Karpas-422 (cell line): ENCODE measurements at regions not wholly inside any gene's neighbourhood (a gene's known extent, or its start where the extent isn't known, plus 50 kb on each side); places are given as distances from the start of the nearest gene placed in this dataset.
"Not testable (repeated sequence)": the region's sequence is repeated elsewhere in the genome, so short reads cannot be mapped to it uniquely, and the experiment has no call there.

ENCODE experiments used
- DNase-seq: peaks from one replicate; pipeline ENCODE4 v3.0.0-alpha.2; 2015
- H2AFZ ChIP-seq: fragments of 200-600 bp; sonication (generic); 2 replicates; pipeline ENCODE4 v1.6.1; 2014; ENCODE audit warnings: antibody characterized with exemption, low read length, mixed read lengths
- H3K27ac ChIP-seq: fragments of 200-600 bp; sonication (generic); 2 replicates; pipeline ENCODE4 v1.5.1; 2014; ENCODE audit warnings: mild to moderate bottlenecking, low read length, moderate library complexity
- H3K27me3 ChIP-seq: fragments of 200-600 bp; sonication (generic); 2 replicates; pipeline ENCODE4 v1.6.1; 2014; ENCODE audit warnings: low read length, mixed read lengths
- H3K36me3 ChIP-seq: fragments of 200-600 bp; sonication (generic); 2 replicates; pipeline ENCODE4 v1.6.1; 2014; ENCODE audit warnings: low read length, mixed read lengths; ENCODE audit not compliant: insufficient read depth
- H3K4me1 ChIP-seq: fragments of 200-600 bp; sonication (generic); 2 replicates; pipeline ENCODE4 v1.6.1; 2014; ENCODE audit warnings: mild to moderate bottlenecking, low read length, mixed read lengths
- H3K4me2 ChIP-seq: fragments of 200-600 bp; sonication (generic); 2 replicates; pipeline ENCODE4 v1.6.1; 2014; ENCODE audit warnings: low read length, low read depth, mild to moderate bottlenecking; ENCODE audit not compliant: poor library complexity, severe bottlenecking
- H3K4me3 ChIP-seq: fragments of 200-600 bp; sonication (generic); 2 replicates; pipeline ENCODE4 v1.5.1; 2014; ENCODE audit warnings: mild to moderate bottlenecking, antibody characterized with exemption, low read length, mixed read lengths
- H3K79me2 ChIP-seq: fragments of 200-600 bp; sonication (generic); 2 replicates; pipeline ENCODE4 v1.6.1; 2014; ENCODE audit warnings: mild to moderate bottlenecking, low read length, mixed read lengths
- H3K9ac ChIP-seq: fragments of 200-600 bp; sonication (generic); 2 replicates; pipeline ENCODE4 v1.6.0; 2014; ENCODE audit warnings: low read length
- H3K9me2 ChIP-seq: fragments of 200-600 bp; sonication (generic), shearing (Covaris generic); replicated peaks from 2 replicates; pipeline ENCODE4 v1.6.0; 2014; ENCODE audit warnings: mild to moderate bottlenecking, low read length, moderate library complexity; ENCODE audit not compliant: insufficient read depth
- H3K9me3 ChIP-seq: fragments of 300-700, 200-600 bp; sonication (generic); 2 replicates; pipeline ENCODE4 v1.6.1; 2014; ENCODE audit warnings: low read length, mixed read lengths
- H4K20me1 ChIP-seq: fragments of 200-600 bp; sonication (generic); 2 replicates; pipeline ENCODE4 v1.6.1; 2014; ENCODE audit warnings: mild to moderate bottlenecking, antibody characterized with exemption, low read length, low read depth; ENCODE audit not compliant: insufficient read depth

DNA sequence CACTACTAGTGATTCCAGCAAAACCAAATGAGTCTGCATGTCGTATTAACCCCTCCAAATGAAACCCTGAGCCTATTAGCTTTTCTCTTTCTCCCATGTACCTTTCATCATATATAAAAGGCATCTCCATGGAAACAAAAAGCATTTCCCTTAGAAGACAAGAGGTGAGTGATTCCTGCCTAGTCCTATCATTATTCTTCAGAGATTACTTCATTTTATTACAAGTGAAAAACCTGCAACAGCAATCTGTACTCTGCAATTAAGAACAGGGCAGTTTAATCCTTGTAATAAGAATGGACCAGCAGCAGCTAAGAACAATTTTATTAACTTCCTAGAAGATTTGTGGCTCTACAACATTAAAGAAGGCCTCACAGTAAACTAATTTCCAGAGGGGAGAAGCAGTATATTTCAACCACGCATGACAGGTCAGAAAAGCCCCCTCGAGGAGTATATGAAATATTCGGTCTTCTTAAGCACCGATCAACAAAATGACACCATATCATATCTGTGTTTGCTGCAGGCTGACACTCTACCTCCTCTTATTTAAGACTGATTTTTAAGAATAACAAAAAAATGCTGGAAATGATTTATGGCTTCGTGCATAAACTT lies 132.3 kb upstream of the TFPI start:
- Histone ChIP-seq H3K9ac (no peak overlapping the region), H3K9me3 (peaks cover 4% of the 10 kb centered on the region; the same call in 1 of the 2 replicates), H3K36me3 (no peaks in the 10 kb centered on the region), H4K20me1 (no peaks in the 10 kb centered on the region), H3K4me2 (no peak overlapping the region), H3K27me3 (no peaks in the 10 kb centered on the region), H3K9me2 (no peaks in the 10 kb centered on the region), H3K4me3 (no peak overlapping the region), H3K4me1 (no peaks in the 10 kb centered on the region), H2AFZ (no peak overlapping the region), H3K27ac (no peak overlapping the region), H3K79me2 (no peaks in the 10 kb centered on the region)
- DNase-seq: no peak

DNA sequence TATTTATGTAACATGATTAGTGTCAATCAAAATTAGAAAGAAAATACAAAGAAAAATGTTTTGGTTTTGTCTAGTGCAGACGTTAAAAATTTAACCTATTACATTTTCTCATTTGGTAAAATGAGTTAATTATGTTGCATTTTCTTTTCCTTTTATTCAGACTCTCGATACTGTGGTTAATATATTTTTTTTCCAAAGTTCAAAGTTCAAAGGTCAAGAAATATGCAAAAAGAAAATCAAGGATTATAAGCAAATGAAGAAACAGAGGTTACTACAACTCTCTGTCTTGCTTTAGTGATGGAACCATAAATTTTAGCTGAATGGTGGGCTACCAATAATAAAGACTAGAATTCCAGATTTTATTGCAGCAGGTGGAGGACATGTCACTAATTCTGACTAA lies 133.3 kb upstream of the TFPI start:
- H4K20me1 ChIP-seq: no peaks in the 10 kb centered on the region
- H3K4me2 ChIP-seq: no peak overlapping the region
- no peaks in the 10 kb centered on the region for H3K27me3 ChIP-seq
- no peaks in the 10 kb centered on the region for H3K4me1 ChIP-seq
- H3K36me3 ChIP-seq: no peaks in the 10 kb centered on the region
- peaks cover 4% of the 10 kb centered on the region for H3K9me3 ChIP-seq
- H3K27ac ChIP-seq: no peak overlapping the region
- no peak overlapping the region for H2AFZ ChIP-seq
- no peak overlapping the region for H3K4me3 ChIP-seq
- H3K79me2 ChIP-seq: no peaks in the 10 kb centered on the region
- DNase-seq: no peak
- H3K9me2 ChIP-seq: no peaks in the 10 kb centered on the region
- no peak overlapping the region for H3K9ac ChIP-seq

DNA sequence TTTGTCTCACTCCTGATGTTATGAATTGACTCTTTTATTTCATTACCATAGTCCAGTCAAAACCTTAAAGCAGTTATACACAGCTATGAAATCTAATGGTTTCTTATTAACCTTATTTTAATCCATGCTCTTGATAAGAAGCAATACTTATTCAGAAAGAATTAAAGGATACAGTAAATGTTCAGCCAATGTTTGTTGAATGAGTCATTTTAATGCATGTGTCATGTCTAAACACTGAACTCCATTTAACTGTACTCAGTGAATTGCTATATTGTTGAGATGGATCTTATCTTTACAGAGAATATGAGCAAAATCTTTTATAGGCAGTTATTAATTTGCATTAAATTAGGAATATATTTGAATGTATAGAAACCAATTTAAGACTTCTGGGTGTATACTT lies 135.1 kb upstream of the TFPI start:
- Histone ChIP-seq H4K20me1 (no peaks in the 10 kb centered on the region), H3K4me3 (no peak overlapping the region), H3K36me3 (no peaks in the 10 kb centered on the region), H3K9me3 (peaks cover 8% of the 10 kb centered on the region), H2AFZ (no peak overlapping the region), H3K9ac (no peak overlapping the region), H3K4me1 (no peaks in the 10 kb centered on the region), H3K27ac (no peak overlapping the region), H3K79me2 (no peaks in the 10 kb centered on the region), H3K27me3 (no peaks in the 10 kb centered on the region), H3K4me2 (no peak overlapping the region), H3K9me2 (no peaks in the 10 kb centered on the region)
- DNase-seq: no peak

DNA sequence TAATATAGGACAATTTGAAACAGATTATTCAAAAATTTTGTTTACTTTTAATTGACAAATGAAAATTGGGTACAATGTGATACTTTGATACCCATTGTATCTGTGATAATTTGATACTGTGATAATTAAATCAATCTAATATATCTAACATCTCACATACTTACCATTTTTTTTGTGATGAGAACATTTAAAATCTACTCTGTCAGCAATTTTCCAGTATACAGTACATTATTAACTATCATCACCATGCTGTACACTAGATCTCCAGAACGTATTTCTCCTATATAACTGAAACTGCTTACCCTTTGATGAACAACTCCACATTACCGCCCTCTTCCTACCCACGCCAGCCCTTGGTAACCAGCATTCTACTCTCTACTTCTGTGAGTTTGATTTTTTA lies 139.7 kb upstream of the TFPI start:
- Histone ChIP-seq H3K27me3 (no peaks in the 10 kb centered on the region), H3K9ac (no peak overlapping the region), H3K27ac (no peak overlapping the region), H4K20me1 (no peaks in the 10 kb centered on the region), H3K9me3 (peaks cover 10% of the 10 kb centered on the region), H3K4me3 (no peak overlapping the region), H3K4me1 (no peaks in the 10 kb centered on the region), H3K4me2 (no peak overlapping the region), H2AFZ (no peak overlapping the region), H3K36me3 (no peaks in the 10 kb centered on the region), H3K79me2 (no peaks in the 10 kb centered on the region), H3K9me2 (no peaks in the 10 kb centered on the region)
- no peak for DNase-seq

- not testable (repeated sequence) for H3K36me3 ChIP-seq, H3K9ac ChIP-seq, H3K4me2 ChIP-seq, H3K9me2 ChIP-seq, DNase-seq, H3K27me3 ChIP-seq, H3K79me2 ChIP-seq, H2AFZ ChIP-seq, H3K4me1 ChIP-seq, H3K27ac ChIP-seq, H3K4me3 ChIP-seq, H4K20me1 ChIP-seq
- peaks cover 13% of the 10 kb centered on the region for H3K9me3 ChIP-seq
These were observed 142.4 kb upstream of the TFPI start for GRCh38 chr2:187696644-187697043.

DNA sequence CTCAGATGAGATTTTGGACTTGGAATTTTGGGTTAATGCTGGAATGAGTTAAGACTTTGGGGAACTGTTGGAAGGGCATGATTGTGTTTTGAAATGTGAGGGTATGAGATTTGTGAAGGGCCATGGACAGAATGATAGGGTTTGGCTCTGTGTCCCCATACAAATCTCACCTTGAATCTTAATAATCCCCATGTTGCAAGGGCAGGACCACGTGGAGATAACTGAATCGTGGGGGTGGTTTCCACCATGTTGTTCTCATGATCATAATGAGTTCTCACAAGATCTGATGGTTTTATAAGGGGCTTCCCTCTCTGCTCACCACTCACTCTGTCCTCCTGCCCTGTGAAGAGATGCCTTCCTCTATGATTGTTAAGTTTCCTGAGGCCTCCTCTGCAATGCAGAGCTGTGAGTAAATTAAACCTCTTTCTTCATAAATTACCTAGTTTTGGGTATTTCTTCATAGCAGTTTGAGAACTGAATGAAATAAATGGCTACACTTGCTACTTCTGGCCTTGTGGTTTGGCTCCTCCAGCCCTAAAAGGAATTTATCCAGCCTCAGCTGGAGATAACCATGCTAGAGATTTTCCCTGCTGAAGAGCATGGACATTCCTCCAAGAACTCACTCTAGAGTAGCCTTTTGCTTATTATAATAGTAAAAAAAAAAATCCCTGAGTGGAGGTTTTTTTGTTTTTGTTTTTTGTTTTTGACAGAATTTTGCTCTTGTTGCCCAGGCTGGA lies 144.3 kb upstream of the TFPI start:
- Histone ChIP-seq H3K9ac (no peak overlapping the region), H4K20me1 (no peaks in the 10 kb centered on the region), H3K27me3 (no peaks in the 10 kb centered on the region), H3K27ac (no peak overlapping the region), H3K4me3 (no peak overlapping the region), H3K36me3 (no peaks in the 10 kb centered on the region), H2AFZ (no peak overlapping the region), H3K4me1 (no peaks in the 10 kb centered on the region), H3K9me3 (peaks cover 21% of the 10 kb centered on the region), H3K4me2 (no peak overlapping the region), H3K9me2 (no peaks in the 10 kb centered on the region), H3K79me2 (no peaks in the 10 kb centered on the region)
- DNase-seq: no peak

DNA sequence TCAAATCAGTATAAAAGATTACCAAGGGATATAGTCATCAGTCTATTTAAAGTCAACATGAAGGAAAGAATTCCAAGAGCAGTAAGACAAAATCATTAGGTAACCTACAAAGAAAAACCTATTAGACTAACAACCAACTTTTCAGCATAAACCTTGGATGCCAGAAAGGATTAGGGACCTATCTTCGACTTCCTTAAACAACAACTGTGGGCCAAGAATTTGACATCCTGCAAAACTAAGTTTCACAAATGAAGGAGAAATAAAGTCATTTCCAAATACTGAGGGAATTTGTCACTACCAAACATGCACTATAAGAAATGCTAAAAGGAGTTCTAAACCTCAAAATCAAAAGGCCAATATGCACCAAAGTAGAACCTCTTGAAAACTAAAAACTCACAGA lies 147.9 kb upstream of the TFPI start:
- no peaks in the 10 kb centered on the region for H3K9me2 ChIP-seq
- no peak overlapping the region for H3K4me3 ChIP-seq
- no peaks in the 10 kb centered on the region for H3K36me3 ChIP-seq
- no peak overlapping the region for H2AFZ ChIP-seq
- DNase-seq: no peak
- H3K9ac ChIP-seq: no peak overlapping the region
- no peaks in the 10 kb centered on the region for H3K4me1 ChIP-seq
- H3K9me3 ChIP-seq: peaks cover 15% of the 10 kb centered on the region
- no peak overlapping the region for H3K27ac ChIP-seq
- H3K27me3 ChIP-seq: no peaks in the 10 kb centered on the region
- no peaks in the 10 kb centered on the region for H4K20me1 ChIP-seq
- no peaks in the 10 kb centered on the region for H3K79me2 ChIP-seq
- no peak overlapping the region for H3K4me2 ChIP-seq

GRCh38 chr2:187708272-187708671 lies 154.0 kb upstream of the TFPI start:
- Histone ChIP-seq H3K4me1 (no peaks in the 10 kb centered on the region), H3K79me2 (no peaks in the 10 kb centered on the region), H3K4me2 (no peak overlapping the region), H3K27ac (no peak overlapping the region), H3K9ac (no peak overlapping the region), H3K4me3 (no peak overlapping the region), H3K27me3 (no peaks in the 10 kb centered on the region), H4K20me1 (no peaks in the 10 kb centered on the region), H2AFZ (no peak overlapping the region), H3K9me3 (peaks cover 23% of the 10 kb centered on the region), H3K36me3 (no peaks in the 10 kb centered on the region), H3K9me2 (no peaks in the 10 kb centered on the region)
- no peak for DNase-seq
